IMR-90 (cell line): ENCODE measurements at regions not wholly inside any gene's neighbourhood (a gene's known extent, or its start where the extent isn't known, plus 50 kb on each side); places are given as distances from the start of the nearest gene placed in this dataset.

Experiments
- CTCF ChIP-seq: conservative IDR thresholded peaks from 2 replicates; pipeline ENCODE4 v1.5.1; 2012; ENCODE audit warnings: mild to moderate bottlenecking, low read depth, low read length, improper control_type of control experiment
- ELK1 ChIP-seq: fragments of 150-350 bp; IDR thresholded peaks from 2 replicates; pipeline ENCODE4 v1.6.1; 2016; ENCODE audit warnings: low read depth, mild to moderate bottlenecking, low read length, moderate library complexity, borderline replicate concordance
- MXI1 ChIP-seq: IDR thresholded peaks from 2 replicates; pipeline ENCODE4 v1.6.1; 2012; ENCODE audit warnings: low read depth, mild to moderate bottlenecking, low read length, moderate library complexity, borderline replicate concordance
- POLR2A ChIP-seq: IDR thresholded peaks from 2 replicates; pipeline ENCODE4 v1.6.1; 2012; ENCODE audit warnings: mild to moderate bottlenecking, low read depth, low read length
- SMC3 ChIP-seq: fragments of 150-350 bp; IDR thresholded peaks from 2 replicates; pipeline ENCODE4 v1.6.1; 2016; ENCODE audit warnings: low read depth, mild to moderate bottlenecking, antibody characterized with exemption, low read length, moderate library complexity

- TF ChIP-seq CTCF, result no peak
- no peak for TF ChIP-seq SMC3
- TF ChIP-seq POLR2A, result no peak
- no peak for TF ChIP-seq ELK1
- TF ChIP-seq MXI1, result no peak
Measured at GRCh38 chr5:28483327-28484025, 1445.1 kb upstream of the CDH9 start.
